Esophagus muscularis mucosa (tissue), 4 donors: ENCODE measurements at regions not wholly inside any gene's neighbourhood (a gene's known extent, or its start where the extent isn't known, plus 50 kb on each side); places are given as distances from the start of the nearest gene placed in this dataset.

Source experiments
- DNase-seq: peaks from one replicate; pipeline ENCODE4 v3.0.0-alpha.2; 2017; ENCODE audit errors: extremely low spot score
- H3K27ac ChIP-seq, 4 donors: fragments of 200-600 bp; sonication (generic); replicated peaks in 1 of 4; 1 replicate in 3 of 4; 2 replicates in 1 of 4; pipeline ENCODE4 v1.5.1; 2016 to 2019; ENCODE audit warnings: mild to moderate bottlenecking in 1 of 4
- H3K27me3 ChIP-seq, 4 donors: fragments of 200-600 bp; sonication (generic); one replicate each; pipeline versions ENCODE4 v1.5.1 to v1.6.0; 2016 to 2019
- H3K36me3 ChIP-seq, 4 donors: fragments of 200-600 bp; sonication (generic); one replicate each; pipeline ENCODE4 v1.5.1; 2016 to 2019
- H3K4me1 ChIP-seq, 4 donors: fragments of 200-600 bp; sonication (generic); one replicate each; pipeline ENCODE4 v1.5.1; 2016 to 2019
- H3K4me3 ChIP-seq, 4 donors: fragments of 200-600 bp; sonication (generic); 1 replicate in 2 of 4; 2 replicates in 2 of 4; pipeline ENCODE4 v1.5.1; 2016 to 2019; ENCODE audit warnings: mild to moderate bottlenecking in 4 of 4, moderate library complexity in 1 of 4
- H3K9me3 ChIP-seq, 4 donors: fragments of 200-600 bp; sonication (generic); 1 replicate in 3 of 4; 2 replicates in 1 of 4; pipeline ENCODE4 v1.5.1; 2016 to 2019
- EP300 ChIP-seq: sonication (generic); formaldehyde crosslinking; IDR thresholded peaks from one replicate; pipeline ENCODE4 v1.6.1; 2017; ENCODE audit warnings: antibody characterized with exemption
- POLR2A ChIP-seq: fragments of 450-650 bp; IDR thresholded peaks from one replicate; pipeline ENCODE4 v1.6.1; 2017; ENCODE audit warnings: antibody characterized with exemption, moderate library complexity, mild to moderate bottlenecking, low read depth
- POLR2AphosphoS5 ChIP-seq, 2 donors: sonication (generic); formaldehyde crosslinking; IDR thresholded peaks; one replicate each; pipeline ENCODE4 v1.6.1; 2017; ENCODE audit warnings: antibody characterized with exemption in 2 of 2
- WGBS: methylation state at CpG from one replicate; pipeline ENCODE4 v1.1.5; 2018; 5-methylcytosine and 5-hydroxymethylcytosine counted together
- intact Hi-C: fragments of 100-400 bp; cut with DNase I; formaldehyde crosslinking; loops from one replicate; pipeline ENCODE4 v1.15.1; 2023
- TF ChIP-seq, protein P1 (sequence below), 3 experiments: fragments of 200-600 bp in 2 of 3; fragments of 450-650 bp in 1 of 3; sonication (generic) in 2 of 3; IDR thresholded peaks; one replicate each; pipeline ENCODE4 v1.5.1; 2017 to 2019; ENCODE audit warnings: antibody characterized with exemption in 3 of 3, mild to moderate bottlenecking in 2 of 3, moderate library complexity in 1 of 3

DNA sequence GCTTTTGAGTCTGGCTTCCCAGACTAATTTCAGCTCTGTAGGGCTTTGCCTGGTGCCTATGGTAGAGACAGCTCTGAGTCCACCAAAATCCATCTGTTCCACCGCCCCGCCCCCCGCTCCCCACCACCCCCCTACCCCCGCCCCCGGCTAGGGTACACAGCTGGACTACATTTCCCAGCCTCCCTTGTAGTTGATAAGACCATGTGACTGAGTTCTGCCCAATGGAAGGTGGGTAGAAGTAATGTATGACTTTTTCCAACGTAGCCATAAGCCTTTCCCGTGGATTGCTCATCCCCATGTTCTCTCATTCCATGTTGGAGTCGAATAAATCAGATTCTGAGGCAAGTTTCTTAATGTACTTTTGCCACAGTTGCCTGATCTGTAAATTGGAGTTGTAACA lies 786.7 kb upstream of the EEF2KMT start:
- no peaks in the 10 kb centered on the region for H3K36me3 ChIP-seq
- 90% methylated on average over 8 of the region's 8 CpGs for WGBS
- TF ChIP-seq EP300, result no peak
- TF ChIP-seq POLR2AphosphoS5 (IDR thresholded peaks at IDR 0.05), result no peak
- TF ChIP-seq POLR2A, result no peak
- TF ChIP-seq, protein P1, sequence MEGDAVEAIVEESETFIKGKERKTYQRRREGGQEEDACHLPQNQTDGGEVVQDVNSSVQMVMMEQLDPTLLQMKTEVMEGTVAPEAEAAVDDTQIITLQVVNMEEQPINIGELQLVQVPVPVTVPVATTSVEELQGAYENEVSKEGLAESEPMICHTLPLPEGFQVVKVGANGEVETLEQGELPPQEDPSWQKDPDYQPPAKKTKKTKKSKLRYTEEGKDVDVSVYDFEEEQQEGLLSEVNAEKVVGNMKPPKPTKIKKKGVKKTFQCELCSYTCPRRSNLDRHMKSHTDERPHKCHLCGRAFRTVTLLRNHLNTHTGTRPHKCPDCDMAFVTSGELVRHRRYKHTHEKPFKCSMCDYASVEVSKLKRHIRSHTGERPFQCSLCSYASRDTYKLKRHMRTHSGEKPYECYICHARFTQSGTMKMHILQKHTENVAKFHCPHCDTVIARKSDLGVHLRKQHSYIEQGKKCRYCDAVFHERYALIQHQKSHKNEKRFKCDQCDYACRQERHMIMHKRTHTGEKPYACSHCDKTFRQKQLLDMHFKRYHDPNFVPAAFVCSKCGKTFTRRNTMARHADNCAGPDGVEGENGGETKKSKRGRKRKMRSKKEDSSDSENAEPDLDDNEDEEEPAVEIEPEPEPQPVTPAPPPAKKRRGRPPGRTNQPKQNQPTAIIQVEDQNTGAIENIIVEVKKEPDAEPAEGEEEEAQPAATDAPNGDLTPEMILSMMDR (IDR thresholded peaks at IDR 0.05), result no peak

GRCh38 chr16:5882087-5882640 lies 784.6 kb upstream of the EEF2KMT start:
- no peaks in the 10 kb centered on the region for H3K9me3 ChIP-seq
- no peaks in the 10 kb centered on the region for H3K4me1 ChIP-seq
- 84% methylated on average over 3 of the region's 3 CpGs for WGBS
- H3K27me3 ChIP-seq, result no peaks in the 10 kb centered on the region
- DNase-seq, result no peak
- no peak overlapping the region for H3K27ac ChIP-seq
- TF ChIP-seq POLR2A (no peak), POLR2AphosphoS5 (IDR thresholded peaks at IDR 0.05) (no peak), EP300 (no peak)
- TF ChIP-seq, protein P1 (IDR thresholded peaks at IDR 0.05), result no peak
- H3K4me3 ChIP-seq, result no peak overlapping the region
- H3K36me3 ChIP-seq, result no peaks in the 10 kb centered on the region
- intact Hi-C loops, result no loop called here

More for the DNA sequence above, 786.7 kb upstream of the EEF2KMT start:
- intact Hi-C loops, result no loop called here
- Histone ChIP-seq H3K4me1 (no peaks in the 10 kb centered on the region), H3K9me3 (no peaks in the 10 kb centered on the region), H3K27ac (no peak overlapping the region), H3K4me3 (no peak overlapping the region), H3K27me3 (no peaks in the 10 kb centered on the region)
- no peak for DNase-seq

DNA sequence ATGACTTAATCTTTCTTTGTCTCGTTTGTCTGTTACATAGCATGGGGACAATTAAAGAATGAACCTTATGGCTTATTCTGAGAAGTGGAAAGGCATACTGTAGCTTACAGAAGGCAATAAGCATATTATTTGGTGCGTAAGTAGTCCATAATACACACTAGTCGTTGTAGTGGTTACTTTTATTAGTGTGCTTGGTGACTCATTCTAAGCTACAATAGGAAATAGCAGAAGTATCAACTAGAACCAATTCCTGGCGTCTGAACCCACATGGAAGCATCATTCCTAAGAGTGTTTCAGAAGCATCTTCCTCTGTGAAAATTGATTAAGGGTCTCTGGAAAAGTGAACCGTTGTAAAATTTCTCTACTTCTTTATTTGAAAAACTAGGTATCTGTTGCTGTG lies 777.8 kb upstream of the EEF2KMT start:
- intact Hi-C loops, result no loop called here
- no peak for DNase-seq
- WGBS, result 79% methylated on average over 5 of the region's 5 CpGs
- TF ChIP-seq POLR2A (no peak), POLR2AphosphoS5 (IDR thresholded peaks at IDR 0.05) (no peak), EP300 (no peak)
- TF ChIP-seq, protein P1 (IDR thresholded peaks at IDR 0.05), result no peak
- Histone ChIP-seq H3K27me3 (peaks cover 0 to 4% (median 0%) of the 10 kb centered on the region in 4 donors), H3K36me3 (no peaks in the 10 kb centered on the region), H3K4me1 (no peaks in the 10 kb centered on the region), H3K27ac (no peak overlapping the region), H3K9me3 (no peaks in the 10 kb centered on the region), H3K4me3 (no peak overlapping the region)

DNA sequence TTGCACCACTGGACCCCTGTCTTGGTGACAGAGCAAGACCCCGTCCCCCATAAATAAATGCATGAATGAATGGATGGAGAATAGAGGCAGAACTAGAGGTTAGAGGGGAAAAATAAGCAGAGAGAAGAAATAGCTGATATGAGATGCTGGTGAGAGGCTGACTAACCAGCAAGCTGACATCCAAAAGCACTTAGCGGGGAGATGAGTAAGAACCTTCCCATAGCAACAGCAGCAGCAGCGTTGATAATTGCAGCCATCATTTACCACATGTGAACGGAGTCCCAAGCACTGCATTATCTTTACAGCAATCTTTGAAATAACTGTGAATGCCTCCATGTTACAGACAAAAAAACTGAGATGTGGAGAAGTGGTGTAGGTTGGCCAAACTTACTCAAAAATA lies 777.3 kb upstream of the EEF2KMT start:
- intact Hi-C loops, result no loop called here
- Histone ChIP-seq H3K27ac (no peak overlapping the region), H3K4me1 (no peaks in the 10 kb centered on the region), H3K36me3 (no peaks in the 10 kb centered on the region), H3K27me3 (peaks cover 0 to 5% (median 0%) of the 10 kb centered on the region in 4 donors), H3K4me3 (no peak overlapping the region), H3K9me3 (no peaks in the 10 kb centered on the region)
- TF ChIP-seq POLR2AphosphoS5 (IDR thresholded peaks at IDR 0.05), result no peak
- TF ChIP-seq, protein P1 (IDR thresholded peaks at IDR 0.05), result no peak
- TF ChIP-seq EP300, result no peak
- TF ChIP-seq POLR2A, result no peak
- 77% methylated on average over 4 of the region's 4 CpGs for WGBS
- DNase-seq, result no peak

DNA sequence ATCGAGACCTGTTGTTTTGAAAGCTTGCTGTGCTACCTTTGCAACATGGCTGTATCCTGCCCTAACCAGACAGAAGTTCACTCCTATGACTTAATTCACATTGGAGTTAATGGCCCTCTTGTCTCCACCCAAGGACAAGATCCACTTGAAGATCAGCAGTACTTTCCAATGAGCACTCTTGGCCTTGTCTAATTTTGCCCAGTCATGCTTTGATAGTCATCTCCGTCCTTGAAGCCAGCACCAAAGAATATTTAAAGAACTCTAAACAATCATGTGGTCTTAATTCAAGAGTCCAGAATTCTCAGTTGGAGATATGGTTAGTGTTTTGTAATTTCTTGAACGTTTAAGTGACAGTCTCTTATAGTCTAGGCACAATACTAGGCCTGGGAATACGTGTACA lies 775.6 kb upstream of the EEF2KMT start:
- Histone ChIP-seq H3K36me3 (no peaks in the 10 kb centered on the region), H3K27ac (no peak overlapping the region), H3K27me3 (peaks cover 0 to 5% (median 0%) of the 10 kb centered on the region in 4 donors), H3K4me3 (no peak overlapping the region), H3K9me3 (no peaks in the 10 kb centered on the region), H3K4me1 (no peaks in the 10 kb centered on the region)
- no peak for DNase-seq
- intact Hi-C loops, result no loop called here
- TF ChIP-seq, protein P1 (IDR thresholded peaks at IDR 0.05), result no peak
- TF ChIP-seq POLR2AphosphoS5 (IDR thresholded peaks at IDR 0.05) (no peak), POLR2A (no peak), EP300 (no peak)
- WGBS, result 67% methylated on average over 4 of the region's 4 CpGs
